Neural progenitor cell (in vitro differentiated cells): ENCODE measurements at regions not wholly inside any gene's neighbourhood (a gene's known extent, or its start where the extent isn't known, plus 50 kb on each side); places are given as distances from the start of the nearest gene placed in this dataset.

Experiments used
- CTCF ChIP-seq: fragments of 200-600 bp; sonication (generic); IDR thresholded peaks from 2 replicates; pipeline ENCODE4 v1.5.1; 2017; ENCODE audit warnings: antibody characterized with exemption, mild to moderate bottlenecking
- EZH2 ChIP-seq: fragments of 200-600 bp; sonication (generic); IDR thresholded peaks from 2 replicates; pipeline ENCODE4 v1.6.1; 2017; ENCODE audit warnings: antibody characterized with exemption, mild to moderate bottlenecking, moderate library complexity
- EZH2phosphoT487 ChIP-seq: fragments of 200-600 bp; sonication (generic); IDR thresholded peaks from 2 replicates; pipeline ENCODE4 v1.6.1; 2017; ENCODE audit warnings: antibody characterized with exemption

GRCh38 chr1:185400052-185400451 is 83.0 kb upstream of the IVNS1ABP start:
- no peak for TF ChIP-seq CTCF
- no peak for TF ChIP-seq EZH2phosphoT487
- no peak for TF ChIP-seq EZH2
